Bone marrow (tissue), 2 donors: ENCODE measurements at regions not wholly inside any gene's neighbourhood (a gene's known extent, or its start where the extent isn't known, plus 50 kb on each side); places are given as distances from the start of the nearest gene placed in this dataset.
"Not testable (repeated sequence)": the region's sequence is repeated elsewhere in the genome, so short reads cannot be mapped to it uniquely, and the experiment has no call there.

Experiments used
- DNase-seq, 2 donors: peaks; one replicate each; lab custom pipeline; 2025; lab: John Stamatoyannopoulos, UW

GRCh38 chr16:26508946-26509345 is 557.8 kb upstream of the C16orf82 start:
- DNase-seq: not testable (repeated sequence)

GRCh38 chr16:26510924-26511323 is 555.8 kb upstream of the C16orf82 start:
- no peak for DNase-seq

- DNase-seq: no peak
These were observed 555.3 kb upstream of the C16orf82 start for GRCh38 chr16:26511463-26511862.

GRCh38 chr16:26521626-26522025 is 545.1 kb upstream of the C16orf82 start:
- no peak for DNase-seq

- no peak for DNase-seq
These were observed 542.4 kb upstream of the C16orf82 start for GRCh38 chr16:26524281-26524680.

GRCh38 chr16:26524846-26525245 is 541.9 kb upstream of the C16orf82 start:
- no peak for DNase-seq

GRCh38 chr16:26525856-26526255 is 540.9 kb upstream of the C16orf82 start:
- no peak for DNase-seq

GRCh38 chr16:26526633-26527032 is 540.1 kb upstream of the C16orf82 start:
- no peak for DNase-seq

GRCh38 chr16:26530584-26531289 is 536.0 kb upstream of the C16orf82 start:
- DNase-seq: no peak

GRCh38 chr16:26531290-26531730 is 535.4 kb upstream of the C16orf82 start:
- DNase-seq: no peak

GRCh38 chr16:26532456-26532855 is 534.3 kb upstream of the C16orf82 start:
- no peak for DNase-seq

GRCh38 chr16:26542198-26542597 is 524.5 kb upstream of the C16orf82 start:
- DNase-seq: no peak

- DNase-seq: no peak
These were observed 520.2 kb upstream of the C16orf82 start for GRCh38 chr16:26546573-26546972.

GRCh38 chr16:26547681-26548080 is 519.0 kb upstream of the C16orf82 start:
- no peak for DNase-seq

GRCh38 chr16:26550111-26550610 is 516.6 kb upstream of the C16orf82 start:
- no peak for DNase-seq

- no peak for DNase-seq
These were observed 512.7 kb upstream of the C16orf82 start for GRCh38 chr16:26554030-26554429.

GRCh38 chr16:26561303-26561702 is 505.4 kb upstream of the C16orf82 start:
- no peak for DNase-seq

- no peak for DNase-seq
These were observed 503.7 kb upstream of the C16orf82 start for GRCh38 chr16:26563018-26563417.

- no peak for DNase-seq
These were observed 499.4 kb upstream of the C16orf82 start for GRCh38 chr16:26567356-26567755.

- no peak for DNase-seq
These were observed 496.9 kb upstream of the C16orf82 start for GRCh38 chr16:26569793-26570192.

- no peak for DNase-seq
These were observed 488.0 kb upstream of the C16orf82 start for GRCh38 chr16:26578748-26579147.

- no peak for DNase-seq
These were observed 482.9 kb upstream of the C16orf82 start for GRCh38 chr16:26583803-26584202.

GRCh38 chr16:26593700-26594099 is 473.0 kb upstream of the C16orf82 start:
- no peak for DNase-seq

- no peak for DNase-seq
These were observed 472.1 kb upstream of the C16orf82 start for GRCh38 chr16:26594666-26595065.
